HAP-1 (cell line): ENCODE measurements at regions not wholly inside any gene's neighbourhood (a gene's known extent, or its start where the extent isn't known, plus 50 kb on each side); places are given as distances from the start of the nearest gene placed in this dataset.

Experiments used
- DNase-seq, 2 experiments: peaks; one replicate each; pipeline ENCODE4 v3.0.0-alpha.2; 2016 to 2020; ENCODE audit warnings: low spot score in 2 of 2
- H3K27me3 ChIP-seq: fragments of 250-450 bp; sonication (Bioruptor Pico); 2 replicates; pipeline ENCODE4 v1.5.1; 2020; ENCODE audit warnings: low read depth, mild to moderate bottlenecking, moderate library complexity
- H3K36me3 ChIP-seq: fragments of 250-450 bp; sonication (Bioruptor Pico); replicated peaks from 2 replicates; pipeline ENCODE4 v1.5.1; 2020; ENCODE audit warnings: mild to moderate bottlenecking
- H3K4me1 ChIP-seq: fragments of 250-450 bp; sonication (Bioruptor Pico); 2 replicates; pipeline ENCODE4 v1.5.1; 2020; ENCODE audit warnings: mild to moderate bottlenecking
- H3K4me3 ChIP-seq: fragments of 250-450 bp; sonication (Bioruptor Pico); 2 replicates; pipeline ENCODE4 v1.5.1; 2020; ENCODE audit warnings: mild to moderate bottlenecking, moderate library complexity
- H3K9me3 ChIP-seq: fragments of 250-450 bp; sonication (Bioruptor Pico); 2 replicates; pipeline ENCODE4 v1.5.1; 2020; ENCODE audit warnings: mild to moderate bottlenecking, moderate library complexity
- in situ Hi-C: fragments of 300-500 bp; cut with MboI; formaldehyde crosslinking; loops from 3 replicates; pipeline ENCODE4 v1.14.3; 2020; ENCODE audit warnings: low sequenced_read_pairs, inconsistent platforms, mixed read lengths

GRCh38 chr14:83007641-83008225 lies 1474.1 kb upstream of the SEL1L start:
- no peaks in the 10 kb centered on the region for H3K9me3 ChIP-seq
- in situ Hi-C loops = no loop called here
- no peak overlapping the region for H3K4me3 ChIP-seq
- no peak for DNase-seq
- H3K4me1 ChIP-seq = no peaks in the 10 kb centered on the region
- H3K27me3 ChIP-seq = no peaks in the 10 kb centered on the region
- no peaks in the 10 kb centered on the region for H3K36me3 ChIP-seq

DNA sequence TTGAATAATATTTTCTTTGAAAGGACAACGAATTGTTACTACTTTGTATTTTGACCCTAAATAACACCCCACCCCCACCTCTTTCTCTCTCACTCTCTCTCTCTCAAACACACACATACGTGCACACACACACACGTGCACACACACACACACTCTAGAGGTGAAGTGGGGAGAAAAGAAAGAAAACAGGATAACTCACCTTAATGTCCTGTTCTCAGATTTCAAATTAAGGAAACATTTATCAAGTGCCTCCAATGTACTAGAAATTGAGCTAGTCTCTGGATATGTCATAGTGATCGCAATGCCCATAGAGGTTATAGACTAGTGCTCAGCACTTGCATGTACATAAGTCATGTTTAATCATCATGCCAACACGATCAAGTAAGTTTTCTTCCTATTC lies 1483.6 kb upstream of the SEL1L start:
- no peaks in the 10 kb centered on the region for H3K36me3 ChIP-seq
- H3K9me3 ChIP-seq = no peaks in the 10 kb centered on the region
- H3K4me3 ChIP-seq = no peak overlapping the region
- no peaks in the 10 kb centered on the region for H3K4me1 ChIP-seq
- in situ Hi-C loops = no loop called here
- no peaks in the 10 kb centered on the region for H3K27me3 ChIP-seq
- no peak for DNase-seq

DNA sequence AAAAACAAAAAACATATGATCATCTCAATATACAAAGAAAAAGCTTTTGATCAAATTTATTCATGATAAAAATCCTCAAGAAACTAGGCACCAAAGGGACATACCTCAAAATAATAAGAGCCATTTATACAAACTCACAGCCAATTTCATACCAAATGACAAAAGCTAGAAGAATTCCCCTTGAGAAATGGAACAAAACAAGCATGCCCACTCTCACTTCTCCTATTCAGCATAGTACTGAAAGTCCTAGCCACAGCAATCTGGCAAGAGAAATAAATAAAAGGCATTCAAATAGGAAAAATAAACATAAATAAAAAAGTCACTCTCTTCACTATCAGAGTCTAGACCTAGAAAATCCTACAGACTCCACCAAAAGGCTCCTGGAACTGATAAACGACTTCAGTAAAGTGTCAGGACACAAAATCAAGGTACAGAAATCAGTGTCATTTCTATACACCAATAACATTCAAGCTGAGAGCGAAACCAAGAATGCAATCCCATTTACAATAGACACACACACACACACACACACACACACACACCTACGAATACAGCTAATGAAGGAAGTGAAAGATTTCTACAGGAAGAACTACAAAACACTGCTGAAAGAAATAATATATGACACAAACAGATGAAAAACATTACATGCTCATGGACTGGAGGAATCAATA lies 1486.2 kb upstream of the SEL1L start:
- in situ Hi-C loops = no loop called here
- no peaks in the 10 kb centered on the region for H3K36me3 ChIP-seq
- H3K4me1 ChIP-seq = no peaks in the 10 kb centered on the region
- no peak for DNase-seq
- H3K4me3 ChIP-seq = no peak overlapping the region
- H3K9me3 ChIP-seq = no peaks in the 10 kb centered on the region
- no peaks in the 10 kb centered on the region for H3K27me3 ChIP-seq

DNA sequence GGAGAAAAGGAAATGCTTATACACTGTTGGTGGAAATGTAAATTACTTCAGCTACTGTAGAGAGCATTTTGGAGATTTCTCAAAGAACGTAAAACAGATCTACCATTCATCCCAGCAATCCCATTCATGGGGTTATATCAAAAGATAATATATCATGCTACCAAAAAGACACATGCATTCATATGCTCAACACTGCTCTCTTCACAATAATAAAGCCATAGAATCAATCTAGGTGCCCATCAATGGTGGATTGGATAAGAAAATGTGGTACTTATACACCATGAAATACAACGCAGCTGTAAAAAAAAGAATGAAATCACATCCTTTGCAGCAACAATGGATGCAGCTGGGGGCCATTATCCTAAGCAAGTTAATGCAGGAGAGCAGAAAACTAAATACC lies 1487.7 kb upstream of the SEL1L start:
- no peaks in the 10 kb centered on the region for H3K36me3 ChIP-seq

GRCh38 chr14:83023369-83023768 lies 1489.7 kb upstream of the SEL1L start:
- Histone ChIP-seq H3K27me3 (no peaks in the 10 kb centered on the region), H3K36me3 (no peaks in the 10 kb centered on the region), H3K4me3 (no peak overlapping the region), H3K9me3 (no peaks in the 10 kb centered on the region), H3K4me1 (no peaks in the 10 kb centered on the region)
- in situ Hi-C loops = no loop called here
- no peak for DNase-seq

More for the DNA sequence above, 1487.7 kb upstream of the SEL1L start:
- DNase-seq = peak; percentile 9 to 10
- in situ Hi-C loops = no loop called here
- H3K27me3 ChIP-seq = no peaks in the 10 kb centered on the region
- no peaks in the 10 kb centered on the region for H3K9me3 ChIP-seq
- H3K4me1 ChIP-seq = no peaks in the 10 kb centered on the region
- H3K4me3 ChIP-seq = no peak overlapping the region

- in situ Hi-C loops = no loop called here
- Histone ChIP-seq H3K9me3 (no peaks in the 10 kb centered on the region), H3K36me3 (no peaks in the 10 kb centered on the region), H3K27me3 (no peaks in the 10 kb centered on the region), H3K4me3 (no peak overlapping the region), H3K4me1 (no peaks in the 10 kb centered on the region)
- DNase-seq = no peak
Observed at GRCh38 chr14:83041224-83041623, 1507.6 kb upstream of the SEL1L start.

GRCh38 chr14:83042858-83043257 lies 1509.2 kb upstream of the SEL1L start:
- DNase-seq = no peak
- in situ Hi-C loops = no loop called here
- H3K27me3 ChIP-seq = no peaks in the 10 kb centered on the region

DNA sequence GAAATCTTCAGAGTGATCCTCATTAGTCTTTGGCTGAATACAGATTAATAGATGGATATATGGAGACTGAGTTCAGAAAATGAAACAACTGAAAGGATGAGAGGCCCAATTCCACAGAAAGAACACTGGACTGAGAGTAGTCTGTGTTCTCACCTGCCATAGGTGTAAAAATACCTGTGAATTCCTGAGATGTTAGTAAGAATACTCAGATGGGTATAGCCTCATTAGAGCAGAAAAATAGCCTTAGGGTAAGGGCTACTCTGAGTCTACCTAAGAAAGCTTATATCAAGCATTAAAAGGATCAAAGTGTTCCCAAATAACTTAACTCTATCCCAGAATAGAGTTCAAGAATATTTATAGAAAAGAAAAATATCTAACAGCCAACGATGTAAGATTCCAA lies 1510.3 kb upstream of the SEL1L start:
- Histone ChIP-seq H3K27me3 (no peaks in the 10 kb centered on the region), H3K36me3 (no peaks in the 10 kb centered on the region), H3K4me1 (peaks cover 6% of the 10 kb centered on the region), H3K9me3 (no peaks in the 10 kb centered on the region), H3K4me3 (no peak overlapping the region)
- no peak for DNase-seq
- in situ Hi-C loops = no loop called here

More at GRCh38 chr14:83042858-83043257, 1509.2 kb upstream of the SEL1L start:
- H3K4me3 ChIP-seq = no peak overlapping the region
- no peaks in the 10 kb centered on the region for H3K9me3 ChIP-seq
- H3K4me1 ChIP-seq = no peaks in the 10 kb centered on the region
- H3K36me3 ChIP-seq = no peaks in the 10 kb centered on the region

GRCh38 chr14:83047059-83047830 lies 1513.6 kb upstream of the SEL1L start:
- Histone ChIP-seq H3K27me3 (no peaks in the 10 kb centered on the region), H3K36me3 (no peaks in the 10 kb centered on the region), H3K4me1 (peaks cover 6% of the 10 kb centered on the region), H3K9me3 (no peaks in the 10 kb centered on the region; the same call in 1 of the 2 replicates), H3K4me3 (no peak overlapping the region)
- DNase-seq = no peak
- in situ Hi-C loops = no loop called here

GRCh38 chr14:83053022-83053710 lies 1519.5 kb upstream of the SEL1L start:
- in situ Hi-C loops = no loop called here
- peaks cover 6% of the 10 kb centered on the region for H3K4me1 ChIP-seq
- no peaks in the 10 kb centered on the region for H3K27me3 ChIP-seq
- no peak overlapping the region for H3K4me3 ChIP-seq
- H3K9me3 ChIP-seq = no peaks in the 10 kb centered on the region; the same call in 1 of the 2 replicates
- no peak for DNase-seq
- no peaks in the 10 kb centered on the region for H3K36me3 ChIP-seq

- in situ Hi-C loops = no loop called here
- DNase-seq = no peak
Observed at GRCh38 chr14:83058068-83058467, 1524.4 kb upstream of the SEL1L start.

DNA sequence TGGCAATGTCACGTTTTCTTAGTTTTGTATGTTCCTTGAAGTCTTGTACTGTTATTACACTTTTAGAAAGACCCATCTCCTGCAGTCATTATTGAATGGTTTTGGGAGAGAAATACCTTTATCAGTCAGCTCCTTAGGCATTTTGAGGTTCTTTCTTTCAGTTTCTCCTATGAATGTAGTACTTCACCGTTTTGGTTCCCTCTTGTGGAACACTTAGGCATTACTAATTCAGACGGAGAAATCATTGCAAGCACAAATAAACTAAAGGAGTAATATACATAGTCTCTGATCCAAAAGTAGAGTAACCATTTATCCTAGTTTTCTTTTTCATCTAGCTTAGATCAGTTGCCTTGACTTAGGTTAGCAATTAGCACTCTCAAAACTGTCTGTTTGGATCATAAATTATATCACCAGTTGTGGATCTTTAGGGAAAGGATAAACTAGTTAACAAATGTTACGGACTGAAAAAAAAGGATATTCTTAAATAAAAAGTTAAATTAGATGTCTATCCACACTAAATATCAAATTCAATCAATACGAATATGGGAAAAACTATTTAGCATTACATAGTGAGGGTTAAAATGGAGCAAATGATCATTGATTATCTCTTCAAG lies 1538.3 kb upstream of the SEL1L start:
- Histone ChIP-seq H3K36me3 (no peaks in the 10 kb centered on the region), H3K27me3 (no peaks in the 10 kb centered on the region), H3K4me3 (no peak overlapping the region), H3K4me1 (no peaks in the 10 kb centered on the region), H3K9me3 (no peaks in the 10 kb centered on the region)
- no peak for DNase-seq
- in situ Hi-C loops = no loop called here

More at GRCh38 chr14:83058068-83058467, 1524.4 kb upstream of the SEL1L start:
- H3K4me3 ChIP-seq = no peak overlapping the region
- H3K4me1 ChIP-seq = no peaks in the 10 kb centered on the region
- H3K27me3 ChIP-seq = no peaks in the 10 kb centered on the region
- H3K9me3 ChIP-seq = no peaks in the 10 kb centered on the region
- H3K36me3 ChIP-seq = no peaks in the 10 kb centered on the region

DNA sequence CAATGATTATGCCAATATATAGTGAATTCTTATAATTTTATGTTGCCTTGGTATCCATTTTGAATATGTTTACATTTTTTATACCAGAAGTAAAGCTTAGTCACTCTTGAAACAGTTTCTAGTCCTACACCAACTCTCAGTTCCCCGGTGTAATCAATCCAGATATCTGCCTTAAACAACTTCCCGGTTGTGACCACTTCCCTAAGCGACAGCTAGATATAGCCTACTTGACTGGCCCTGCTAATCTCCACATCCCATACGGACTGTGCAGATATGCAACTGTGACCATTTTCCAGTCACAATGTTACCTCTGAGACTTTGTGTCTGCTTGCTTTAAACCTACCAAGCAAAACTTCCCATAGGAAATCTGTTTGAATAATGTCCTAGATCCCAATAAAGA lies 1551.5 kb upstream of the SEL1L start:
- Histone ChIP-seq H3K9me3 (no peaks in the 10 kb centered on the region), H3K4me1 (no peaks in the 10 kb centered on the region), H3K4me3 (no peak overlapping the region), H3K36me3 (no peaks in the 10 kb centered on the region), H3K27me3 (no peaks in the 10 kb centered on the region)
- in situ Hi-C loops = no loop called here
- DNase-seq = no peak
